Karpas-422 (cell line): ENCODE measurements at regions not wholly inside any gene's neighbourhood (a gene's known extent, or its start where the extent isn't known, plus 50 kb on each side); places are given as distances from the start of the nearest gene placed in this dataset.

Experiments
- DNase-seq: peaks from one replicate; pipeline ENCODE4 v3.0.0-alpha.2; 2015
- H2AFZ ChIP-seq: fragments of 200-600 bp; sonication (generic); 2 replicates; pipeline ENCODE4 v1.6.1; 2014; ENCODE audit warnings: antibody characterized with exemption, low read length, mixed read lengths
- H3K27ac ChIP-seq: fragments of 200-600 bp; sonication (generic); 2 replicates; pipeline ENCODE4 v1.5.1; 2014; ENCODE audit warnings: mild to moderate bottlenecking, low read length, moderate library complexity
- H3K27me3 ChIP-seq: fragments of 200-600 bp; sonication (generic); 2 replicates; pipeline ENCODE4 v1.6.1; 2014; ENCODE audit warnings: low read length, mixed read lengths
- H3K36me3 ChIP-seq: fragments of 200-600 bp; sonication (generic); 2 replicates; pipeline ENCODE4 v1.6.1; 2014; ENCODE audit warnings: low read length, mixed read lengths; ENCODE audit not compliant: insufficient read depth
- H3K4me1 ChIP-seq: fragments of 200-600 bp; sonication (generic); 2 replicates; pipeline ENCODE4 v1.6.1; 2014; ENCODE audit warnings: mild to moderate bottlenecking, low read length, mixed read lengths
- H3K4me2 ChIP-seq: fragments of 200-600 bp; sonication (generic); 2 replicates; pipeline ENCODE4 v1.6.1; 2014; ENCODE audit warnings: low read length, low read depth, mild to moderate bottlenecking; ENCODE audit not compliant: poor library complexity, severe bottlenecking
- H3K4me3 ChIP-seq: fragments of 200-600 bp; sonication (generic); 2 replicates; pipeline ENCODE4 v1.5.1; 2014; ENCODE audit warnings: mild to moderate bottlenecking, antibody characterized with exemption, low read length, mixed read lengths
- H3K79me2 ChIP-seq: fragments of 200-600 bp; sonication (generic); 2 replicates; pipeline ENCODE4 v1.6.1; 2014; ENCODE audit warnings: mild to moderate bottlenecking, low read length, mixed read lengths
- H3K9ac ChIP-seq: fragments of 200-600 bp; sonication (generic); 2 replicates; pipeline ENCODE4 v1.6.0; 2014; ENCODE audit warnings: low read length
- H3K9me2 ChIP-seq: fragments of 200-600 bp; sonication (generic), shearing (Covaris generic); replicated peaks from 2 replicates; pipeline ENCODE4 v1.6.0; 2014; ENCODE audit warnings: mild to moderate bottlenecking, low read length, moderate library complexity; ENCODE audit not compliant: insufficient read depth
- H3K9me3 ChIP-seq: fragments of 300-700, 200-600 bp; sonication (generic); 2 replicates; pipeline ENCODE4 v1.6.1; 2014; ENCODE audit warnings: low read length, mixed read lengths
- H4K20me1 ChIP-seq: fragments of 200-600 bp; sonication (generic); 2 replicates; pipeline ENCODE4 v1.6.1; 2014; ENCODE audit warnings: mild to moderate bottlenecking, antibody characterized with exemption, low read length, low read depth; ENCODE audit not compliant: insufficient read depth

DNA sequence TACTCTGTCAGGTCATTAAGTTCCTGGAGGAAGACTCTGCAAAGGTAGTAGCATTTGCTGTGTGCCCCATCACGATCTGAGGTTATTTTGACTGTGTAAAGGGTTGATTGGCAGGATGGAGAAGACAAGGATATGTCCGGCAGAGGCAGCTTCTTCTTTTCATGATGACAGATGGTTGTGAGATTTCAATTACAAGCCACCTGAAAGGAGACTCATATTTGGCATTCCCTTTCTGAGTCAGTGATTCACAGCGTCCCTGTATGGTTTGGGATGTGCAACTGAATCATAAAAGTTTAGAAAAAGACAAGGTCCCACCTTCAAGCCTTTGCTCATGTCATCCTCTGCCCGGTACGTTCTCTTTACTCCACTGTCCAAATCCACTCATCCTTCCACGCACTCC is 113.4 kb downstream of the MTNR1B start:
- Histone ChIP-seq H3K4me1 (no peaks in the 10 kb centered on the region), H3K79me2 (no peaks in the 10 kb centered on the region), H3K27me3 (0 out of 2 replicates have a peak, but pooled peaks cover 6% of the 10 kb centered on the region), H4K20me1 (no peaks in the 10 kb centered on the region), H3K27ac (no peak overlapping the region), H3K36me3 (no peaks in the 10 kb centered on the region), H3K4me2 (no peak overlapping the region), H3K9me2 (no peaks in the 10 kb centered on the region), H3K9me3 (no peaks in the 10 kb centered on the region), H2AFZ (no peak overlapping the region), H3K9ac (no peak overlapping the region), H3K4me3 (no peak overlapping the region)
- DNase-seq: no peak

DNA sequence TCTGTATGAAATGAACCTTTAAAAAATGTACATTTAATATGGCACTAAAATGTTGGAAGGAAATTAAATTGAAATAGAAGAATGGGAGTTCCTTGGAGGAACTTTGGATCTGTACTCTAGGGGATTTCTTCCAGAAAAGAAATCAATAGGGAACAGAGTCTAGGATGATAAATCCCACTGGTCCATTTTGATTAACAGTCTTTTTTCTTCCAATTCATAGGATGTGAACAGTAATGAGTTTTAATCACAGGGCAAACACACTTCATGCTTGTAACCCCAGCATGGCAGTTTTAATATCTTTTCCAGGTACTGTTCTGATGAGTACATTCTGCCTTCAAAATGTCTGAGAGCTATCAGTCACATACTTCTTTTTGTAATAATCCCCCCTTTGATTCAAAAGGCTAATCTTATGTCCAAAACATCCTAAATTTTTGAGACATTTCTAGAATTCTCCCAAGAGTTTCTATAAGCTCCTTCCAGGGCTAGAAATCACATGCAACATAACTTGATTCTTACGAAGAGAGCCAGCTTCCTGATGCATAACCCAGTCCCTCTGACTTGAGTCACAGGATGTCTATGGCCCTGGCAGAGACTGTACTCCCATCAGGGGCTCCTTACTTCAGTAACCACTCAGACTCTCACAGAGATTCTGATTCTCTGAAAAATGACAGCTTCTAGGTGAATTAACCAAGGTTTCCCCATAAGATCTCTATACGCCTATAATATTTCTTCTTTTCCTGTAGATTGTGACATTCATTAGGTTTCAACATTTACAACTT is 112.9 kb downstream of the SLC36A4 start:
- no peak for DNase-seq
- Histone ChIP-seq H3K27me3 (0 out of 2 replicates have a peak, but pooled peaks cover 2% of the 10 kb centered on the region), H3K36me3 (no peaks in the 10 kb centered on the region), H4K20me1 (no peaks in the 10 kb centered on the region), H3K27ac (no peak overlapping the region), H2AFZ (no peak overlapping the region), H3K9me3 (no peaks in the 10 kb centered on the region), H3K4me2 (no peak overlapping the region), H3K9ac (no peak overlapping the region), H3K4me1 (no peaks in the 10 kb centered on the region), H3K79me2 (no peaks in the 10 kb centered on the region), H3K9me2 (no peaks in the 10 kb centered on the region), H3K4me3 (no peak overlapping the region)

DNA sequence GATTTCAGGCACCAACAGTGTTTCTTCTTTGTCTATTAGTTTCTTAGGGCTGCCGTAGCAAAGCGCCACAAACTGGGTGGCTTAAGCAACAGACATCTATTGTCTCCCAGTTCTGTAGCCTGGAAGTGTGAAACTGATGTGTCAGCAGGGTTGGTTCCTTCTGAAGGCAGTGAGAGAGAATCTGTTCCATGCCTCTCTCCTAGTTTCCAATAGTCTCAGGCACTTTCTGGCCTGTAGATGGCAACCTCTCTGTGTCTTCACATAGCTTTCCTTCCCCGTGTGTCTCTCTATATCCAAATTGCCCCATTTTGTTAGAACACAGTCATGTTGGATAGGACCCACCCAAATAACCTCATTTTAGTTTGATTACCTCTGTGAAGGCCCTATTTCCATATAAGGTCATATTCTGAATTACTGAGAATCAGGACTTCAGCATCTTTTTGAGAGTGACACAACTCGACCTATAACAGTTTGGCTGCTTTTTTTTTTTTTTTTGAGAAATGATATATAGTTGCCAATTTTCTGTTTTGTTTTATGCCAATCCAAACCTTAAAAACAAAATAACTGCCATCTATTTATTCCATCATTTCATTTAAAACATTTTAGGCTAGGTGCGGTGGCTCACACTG is 108.2 kb downstream of the SLC36A4 start:
- Histone ChIP-seq H4K20me1 (no peaks in the 10 kb centered on the region), H3K4me1 (no peaks in the 10 kb centered on the region), H3K4me2 (no peak overlapping the region), H3K4me3 (no peak overlapping the region), H3K27me3 (no peaks in the 10 kb centered on the region), H3K9ac (no peak overlapping the region), H3K27ac (no peak overlapping the region), H3K9me2 (no peaks in the 10 kb centered on the region), H2AFZ (no peak overlapping the region), H3K36me3 (no peaks in the 10 kb centered on the region), H3K9me3 (no peaks in the 10 kb centered on the region), H3K79me2 (no peaks in the 10 kb centered on the region)
- DNase-seq: peak; percentile 86
